ENCODE measurements at regions not wholly inside any gene's neighbourhood (a gene's known extent, or its start where the extent isn't known, plus 50 kb on each side); places are given as distances from the start of the nearest gene placed in this dataset.

DNA sequence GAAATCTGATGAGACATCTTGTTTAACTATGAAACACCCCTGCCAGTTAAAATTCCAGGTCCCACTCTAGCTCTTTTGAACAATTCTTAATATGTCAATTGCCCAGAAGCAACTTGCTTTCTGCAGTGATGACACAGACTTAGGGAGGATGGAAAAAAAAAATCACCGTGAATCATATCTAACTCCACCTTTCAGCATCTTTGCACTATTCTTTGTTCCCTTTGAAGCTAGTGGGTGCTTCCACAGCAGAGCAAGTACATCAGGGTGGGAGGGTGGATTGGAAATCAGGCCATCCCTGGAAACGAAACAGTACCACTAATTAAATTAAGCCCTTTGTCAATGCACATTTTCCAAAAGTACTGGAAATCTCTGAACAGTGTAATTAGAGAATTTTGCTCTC, 324.3 kb upstream of the MEIS1 start:
- in situ Hi-C loops (cut with MboI; ENCODE audit: low sequenced_read_pairs) = no loop called here
- no peak overlapping the region for H2BK5ac ChIP-seq (ENCODE audit: low read depth, low read length, poor library complexity, severe bottlenecking)
- H4K91ac ChIP-seq (ENCODE audit: insufficient read depth, low read depth, low read length) = no peak overlapping the region
- DNase-seq (no peak), ATAC-seq (ENCODE audit: low read depth) (no peak)
- no peak overlapping the region for H3K14ac ChIP-seq (replicated peaks; ENCODE audit: low read depth, low read length)
- no peak overlapping the region for H3K18ac ChIP-seq (ENCODE audit: low read depth, low read length)
- H3K4me1 ChIP-seq (ENCODE audit: control insufficient read depth, insufficient read depth, low read length) = no peaks in the 10 kb centered on the region
- H3K9me3 ChIP-seq (ENCODE audit: control insufficient read depth, insufficient read depth, low read length) = no peaks in the 10 kb centered on the region
- H3K4me3 ChIP-seq (ENCODE audit: insufficient read depth, low read depth, low read length) = no peak overlapping the region
- POLR2A ChIA-PET (ENCODE audit: unreplicated experiment) = no interaction called here
- H4K5ac ChIP-seq (ENCODE audit: low read depth, low read length) = no peak overlapping the region
- no peak overlapping the region for H3K4me2 ChIP-seq (ENCODE audit: low read depth, low read length)
- dilution Hi-C loops (cut with HindIII; ENCODE audit: low sequenced_read_pairs, unreplicated experiment) = no loop called here
- intact Hi-C loops (cut with micrococcal nuclease) = no loop called here
- H3K9me1 ChIP-seq (ENCODE audit: insufficient read depth, low read length) = no peaks in the 10 kb centered on the region
- no peak overlapping the region for H3K27ac ChIP-seq (ENCODE audit: insufficient read depth, low read length)
- WGBS, 2 experiments (ENCODE audit: extremely low coverage in 2 of 2, insufficient read length in 1 of 2) = no CpG with 5 or more reads among the region's 2 CpGs
- no peak overlapping the region for H3K56ac ChIP-seq (ENCODE audit: extremely low read depth, insufficient read depth, low read length)
- no peak overlapping the region for H2BK20ac ChIP-seq (ENCODE audit: low read depth, low read length)
- no peak overlapping the region for H2BK120ac ChIP-seq (ENCODE audit: low read depth, low read length)
- no peak overlapping the region for H2AFZ ChIP-seq (replicated peaks; ENCODE audit: low read length, poor library complexity)
- CTCF ChIA-PET = no interaction called here
- no peaks in the 10 kb centered on the region for H3K79me1 ChIP-seq (ENCODE audit: low read depth in 1 of 2, low read length in 2 of 2)
- H4K20me1 ChIP-seq (ENCODE audit: insufficient read depth, low read length) = no peaks in the 10 kb centered on the region
- H3K9ac ChIP-seq (ENCODE audit: low read depth, low read length) = no peak overlapping the region
- no peak overlapping the region for H4K8ac ChIP-seq (ENCODE audit: low read depth in 2 of 2, low read length in 2 of 2)
- no peaks in the 10 kb centered on the region for H3K27me3 ChIP-seq (ENCODE audit: control insufficient read depth, insufficient read depth, low read length)
- TF ChIP-seq MXI1 (IDR thresholded peaks at IDR 0.05; ENCODE audit: borderline replicate concordance, low read depth, low read length) (no peak), RFX5 (IDR thresholded peaks at IDR 0.05; ENCODE audit: low read depth, low read length) (no peak), RCOR1 (IDR thresholded peaks at IDR 0.05; ENCODE audit: insufficient replicate concordance, low read length) (no peak), MAFK (IDR thresholded peaks at IDR 0.05; ENCODE audit: low read depth, low read length) (no peak), POLR2A (IDR thresholded peaks at IDR 0.05; ENCODE audit: low read depth, low read length) (no peak), CEBPB (IDR thresholded peaks at IDR 0.05; ENCODE audit: low read depth, low read length) (no peak), NFE2L2 (IDR thresholded peaks at IDR 0.05; ENCODE audit: low read depth, low read length) (no peak), MAZ (IDR thresholded peaks at IDR 0.05; ENCODE audit: borderline replicate concordance, low read depth, low read length) (no peak), SMC3 (IDR thresholded peaks at IDR 0.05; ENCODE audit: low read depth, low read length) (no peak), CHD1 (IDR thresholded peaks at IDR 0.05; ENCODE audit: low read depth, low read length) (no peak), RAD21 (IDR thresholded peaks at IDR 0.05; ENCODE audit: low read length) (no peak), BHLHE40 (IDR thresholded peaks at IDR 0.05; ENCODE audit: low read depth, low read length) (no peak)
- TF ChIP-seq, protein P1, sequence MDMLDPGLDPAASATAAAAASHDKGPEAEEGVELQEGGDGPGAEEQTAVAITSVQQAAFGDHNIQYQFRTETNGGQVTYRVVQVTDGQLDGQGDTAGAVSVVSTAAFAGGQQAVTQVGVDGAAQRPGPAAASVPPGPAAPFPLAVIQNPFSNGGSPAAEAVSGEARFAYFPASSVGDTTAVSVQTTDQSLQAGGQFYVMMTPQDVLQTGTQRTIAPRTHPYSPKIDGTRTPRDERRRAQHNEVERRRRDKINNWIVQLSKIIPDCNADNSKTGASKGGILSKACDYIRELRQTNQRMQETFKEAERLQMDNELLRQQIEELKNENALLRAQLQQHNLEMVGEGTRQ (IDR thresholded peaks at IDR 0.05; ENCODE audit: low read depth, low read length) = no peak
- TF ChIP-seq, protein P2, sequence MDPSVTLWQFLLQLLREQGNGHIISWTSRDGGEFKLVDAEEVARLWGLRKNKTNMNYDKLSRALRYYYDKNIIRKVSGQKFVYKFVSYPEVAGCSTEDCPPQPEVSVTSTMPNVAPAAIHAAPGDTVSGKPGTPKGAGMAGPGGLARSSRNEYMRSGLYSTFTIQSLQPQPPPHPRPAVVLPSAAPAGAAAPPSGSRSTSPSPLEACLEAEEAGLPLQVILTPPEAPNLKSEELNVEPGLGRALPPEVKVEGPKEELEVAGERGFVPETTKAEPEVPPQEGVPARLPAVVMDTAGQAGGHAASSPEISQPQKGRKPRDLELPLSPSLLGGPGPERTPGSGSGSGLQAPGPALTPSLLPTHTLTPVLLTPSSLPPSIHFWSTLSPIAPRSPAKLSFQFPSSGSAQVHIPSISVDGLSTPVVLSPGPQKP (IDR thresholded peaks at IDR 0.05; ENCODE audit: borderline replicate concordance, low read depth, low read length) = no peak
- TF ChIP-seq, protein P3, sequence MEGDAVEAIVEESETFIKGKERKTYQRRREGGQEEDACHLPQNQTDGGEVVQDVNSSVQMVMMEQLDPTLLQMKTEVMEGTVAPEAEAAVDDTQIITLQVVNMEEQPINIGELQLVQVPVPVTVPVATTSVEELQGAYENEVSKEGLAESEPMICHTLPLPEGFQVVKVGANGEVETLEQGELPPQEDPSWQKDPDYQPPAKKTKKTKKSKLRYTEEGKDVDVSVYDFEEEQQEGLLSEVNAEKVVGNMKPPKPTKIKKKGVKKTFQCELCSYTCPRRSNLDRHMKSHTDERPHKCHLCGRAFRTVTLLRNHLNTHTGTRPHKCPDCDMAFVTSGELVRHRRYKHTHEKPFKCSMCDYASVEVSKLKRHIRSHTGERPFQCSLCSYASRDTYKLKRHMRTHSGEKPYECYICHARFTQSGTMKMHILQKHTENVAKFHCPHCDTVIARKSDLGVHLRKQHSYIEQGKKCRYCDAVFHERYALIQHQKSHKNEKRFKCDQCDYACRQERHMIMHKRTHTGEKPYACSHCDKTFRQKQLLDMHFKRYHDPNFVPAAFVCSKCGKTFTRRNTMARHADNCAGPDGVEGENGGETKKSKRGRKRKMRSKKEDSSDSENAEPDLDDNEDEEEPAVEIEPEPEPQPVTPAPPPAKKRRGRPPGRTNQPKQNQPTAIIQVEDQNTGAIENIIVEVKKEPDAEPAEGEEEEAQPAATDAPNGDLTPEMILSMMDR (conservative IDR thresholded peaks at IDR 0.05; ENCODE audit: low read depth, low read length) = no peak
- no peak overlapping the region for H3K4ac ChIP-seq (ENCODE audit: low read depth, low read length)
- H2AK9ac ChIP-seq (replicated peaks; ENCODE audit: low read depth, low read length, poor library complexity) = no peak overlapping the region
- no peaks in the 10 kb centered on the region for H3K36me3 ChIP-seq (ENCODE audit: control insufficient read depth, insufficient read depth, low read length)
- no peak overlapping the region for H2BK15ac ChIP-seq (ENCODE audit: low read depth, low read length)
- H3K23ac ChIP-seq (ENCODE audit: low read depth, low read length) = no peak overlapping the region
- H2AK5ac ChIP-seq (ENCODE audit: low read depth, low read length) = no peak overlapping the region
- BruUV-seq (replicated peaks) = no TSS peak

Measured in IMR-90 (cell line).